Bronchial epithelial cell (primary cell): ENCODE measurements at regions not wholly inside any gene's neighbourhood (a gene's known extent, or its start where the extent isn't known, plus 50 kb on each side); places are given as distances from the start of the nearest gene placed in this dataset.

Experiments used
- DNase-seq: peaks from one replicate; pipeline ENCODE4 v3.0.0-alpha.2; 2010; ENCODE audit warnings: low read depth
- FAIRE-seq: peaks from 2 replicates; lab custom pipeline; 2011; peaks lifted over from hg19 to GRCh38; lab: Jason Lieb, UNC
- H3K27me3 ChIP-seq: 2 replicates; pipeline ENCODE4 v1.5.1; 2011; ENCODE audit warnings: low read length; ENCODE audit not compliant: control insufficient read depth, insufficient read depth
- H3K36me3 ChIP-seq: 2 replicates; pipeline ENCODE4 v1.5.1; 2011; ENCODE audit warnings: low read length; ENCODE audit not compliant: control insufficient read depth, insufficient read depth
- H3K4me3 ChIP-seq: 2 replicates; pipeline ENCODE4 v1.5.1; 2011; ENCODE audit warnings: mild to moderate bottlenecking, low read depth, low read length, control low read depth
- CTCF ChIP-seq: IDR thresholded peaks from 2 replicates; pipeline ENCODE4 v1.5.1; 2011; ENCODE audit warnings: mild to moderate bottlenecking, moderate library complexity, low read length, control low read depth, inconsistent platforms; ENCODE audit not compliant: insufficient read depth, severe bottlenecking

GRCh38 chr19:56894626-56895025, 54.1 kb upstream of the PEG3 start:
- no peaks in the 10 kb centered on the region for H3K36me3 ChIP-seq
- DNase-seq (no peak), FAIRE-seq (no peak)
- no peaks in the 10 kb centered on the region for H3K27me3 ChIP-seq
- no peak for TF ChIP-seq CTCF
- H3K4me3 ChIP-seq, result no peak overlapping the region

GRCh38 chr19:56896095-56896494, 55.6 kb upstream of the PEG3 start:
- no peak overlapping the region for H3K4me3 ChIP-seq
- no peak for TF ChIP-seq CTCF
- no peak for DNase-seq
- H3K36me3 ChIP-seq, result no peaks in the 10 kb centered on the region
- FAIRE-seq, result no peak
- no peaks in the 10 kb centered on the region for H3K27me3 ChIP-seq

- DNase-seq, result no peak
- no peak for TF ChIP-seq CTCF
- FAIRE-seq, result no peak
Observed at GRCh38 chr19:56899943-56900342, 59.4 kb upstream of the PEG3 start.

GRCh38 chr19:56900573-56901097, 60.1 kb upstream of the PEG3 start:
- no peak overlapping the region for H3K4me3 ChIP-seq
- TF ChIP-seq CTCF, result no peak
- no peaks in the 10 kb centered on the region for H3K36me3 ChIP-seq
- DNase-seq, result no peak
- H3K27me3 ChIP-seq, result no peaks in the 10 kb centered on the region
- no peak for FAIRE-seq

More at GRCh38 chr19:56899943-56900342, 59.4 kb upstream of the PEG3 start:
- H3K4me3 ChIP-seq, result no peak overlapping the region
- no peaks in the 10 kb centered on the region for H3K27me3 ChIP-seq
- no peaks in the 10 kb centered on the region for H3K36me3 ChIP-seq

- FAIRE-seq (no peak), DNase-seq (no peak)
- Histone ChIP-seq H3K4me3 (no peak overlapping the region), H3K36me3 (no peaks in the 10 kb centered on the region), H3K27me3 (no peaks in the 10 kb centered on the region)
- no peak for TF ChIP-seq CTCF
Observed at GRCh38 chr19:56905631-56906150, 65.2 kb upstream of the PEG3 start.
